ENCODE measurements at regions not wholly inside any gene's neighbourhood (a gene's known extent, or its start where the extent isn't known, plus 50 kb on each side); places are given as distances from the start of the nearest gene placed in this dataset.
"Not testable (repeated sequence)": the region's sequence is repeated elsewhere in the genome, so short reads cannot be mapped to it uniquely, and the experiment has no call there.

DNA sequence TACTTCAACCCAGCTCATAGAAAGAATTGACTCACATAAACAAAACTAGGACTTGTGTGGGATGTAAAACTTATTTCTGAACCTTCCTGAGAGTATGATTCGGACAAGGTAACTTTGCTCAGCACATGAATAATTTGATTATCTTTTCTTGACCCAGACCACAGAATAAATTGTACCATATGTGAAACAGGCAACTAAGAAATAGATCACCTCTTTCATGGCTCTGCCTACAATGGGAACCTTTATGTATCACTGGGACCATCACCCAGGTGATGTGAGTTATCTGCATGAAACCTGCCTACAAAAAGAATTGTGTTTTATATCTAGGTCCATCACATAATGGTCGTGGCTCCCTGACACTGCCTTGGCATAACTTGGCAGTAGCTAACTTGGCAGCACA is 1124.1 kb upstream of the AMELY start:
- Mint-ChIP-seq H3K27ac (no peak overlapping the region), H3K36me3 (ENCODE audit: low read depth) (no peaks in the 10 kb centered on the region), H3K4me1 (no peaks in the 10 kb centered on the region), H3K4me3 (no peak overlapping the region), H3K27me3 (no peaks in the 10 kb centered on the region), H3K9me3 (no peaks in the 10 kb centered on the region)
- peak; percentile 82 for ATAC-seq (replicated peaks)

DNA sequence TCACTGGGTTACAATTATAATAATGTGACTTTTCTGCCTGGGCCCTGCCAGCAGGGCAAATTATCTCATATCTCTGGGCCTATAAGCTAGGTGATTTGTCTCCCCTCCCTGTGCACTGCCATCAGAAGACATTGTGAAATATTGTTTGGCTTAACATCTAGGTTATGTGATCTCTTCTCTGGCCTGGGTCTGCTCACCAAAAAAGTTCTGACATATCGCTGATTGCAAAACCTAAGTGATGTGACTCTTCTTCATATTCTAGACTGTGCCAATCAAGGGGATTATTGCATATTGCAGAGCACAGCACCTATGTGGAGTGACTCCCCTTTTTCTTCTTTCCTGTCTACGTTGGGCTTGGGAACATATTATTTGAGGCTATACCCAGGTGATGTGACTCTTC is 1123.1 kb upstream of the AMELY start:
- Mint-ChIP-seq H3K27me3 (no peaks in the 10 kb centered on the region), H3K27ac (no peak overlapping the region), H3K4me3 (no peak overlapping the region), H3K4me1 (no peaks in the 10 kb centered on the region), H3K36me3 (ENCODE audit: low read depth) (no peaks in the 10 kb centered on the region), H3K9me3 (no peaks in the 10 kb centered on the region)
- ATAC-seq (replicated peaks): no peak

DNA sequence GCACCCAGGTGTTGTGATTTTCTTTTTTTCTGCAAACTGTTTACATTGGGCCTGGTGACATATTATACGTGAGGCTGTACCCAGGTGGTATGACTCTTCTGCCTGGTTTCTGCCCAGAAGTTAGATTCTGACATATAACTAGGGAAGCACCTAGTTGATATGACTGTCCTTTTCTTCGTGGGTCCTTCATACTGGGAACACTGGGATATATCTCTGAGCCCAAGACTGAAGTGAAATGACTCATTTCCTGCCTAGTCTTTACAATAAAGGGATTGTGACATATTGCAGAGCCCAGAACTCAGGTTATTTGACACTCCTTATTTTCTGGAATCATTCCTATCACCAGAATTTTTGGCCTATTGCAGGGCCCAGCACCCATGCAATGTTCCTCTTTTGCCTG is 1121.6 kb upstream of the AMELY start:
- H3K27me3 Mint-ChIP-seq: no peaks in the 10 kb centered on the region
- no peaks in the 10 kb centered on the region for H3K9me3 Mint-ChIP-seq
- H3K4me1 Mint-ChIP-seq: no peaks in the 10 kb centered on the region
- H3K27ac Mint-ChIP-seq: no peak overlapping the region
- H3K4me3 Mint-ChIP-seq: no peak overlapping the region
- peak; percentile 44 for ATAC-seq (replicated peaks)
- no peaks in the 10 kb centered on the region for H3K36me3 Mint-ChIP-seq (ENCODE audit: low read depth)

DNA sequence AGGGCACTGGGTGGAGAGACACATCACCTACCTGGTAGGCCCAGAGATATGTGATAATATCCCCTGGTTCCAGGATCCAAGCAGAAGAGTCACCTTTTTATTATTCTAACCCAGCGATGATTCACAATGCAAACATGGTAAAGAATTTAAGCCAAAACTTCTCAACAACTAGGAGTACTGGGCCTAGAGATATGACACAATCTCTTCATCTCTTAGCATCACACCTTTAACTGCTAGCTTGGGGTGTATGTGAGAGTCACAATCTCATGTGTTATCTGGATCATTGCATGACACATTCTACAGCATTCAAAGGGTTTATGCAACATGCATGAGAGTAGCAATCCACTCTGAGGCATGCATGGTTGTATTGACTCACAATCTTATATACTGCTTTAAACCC is 1109.0 kb upstream of the AMELY start:
- H3K27me3 Mint-ChIP-seq: no peaks in the 10 kb centered on the region
- no peaks in the 10 kb centered on the region for H3K36me3 Mint-ChIP-seq (ENCODE audit: low read depth)
- no peaks in the 10 kb centered on the region for H3K9me3 Mint-ChIP-seq
- no peaks in the 10 kb centered on the region for H3K4me1 Mint-ChIP-seq
- no peak for ATAC-seq (replicated peaks)
- H3K27ac Mint-ChIP-seq: no peak overlapping the region
- H3K4me3 Mint-ChIP-seq: no peak overlapping the region

DNA sequence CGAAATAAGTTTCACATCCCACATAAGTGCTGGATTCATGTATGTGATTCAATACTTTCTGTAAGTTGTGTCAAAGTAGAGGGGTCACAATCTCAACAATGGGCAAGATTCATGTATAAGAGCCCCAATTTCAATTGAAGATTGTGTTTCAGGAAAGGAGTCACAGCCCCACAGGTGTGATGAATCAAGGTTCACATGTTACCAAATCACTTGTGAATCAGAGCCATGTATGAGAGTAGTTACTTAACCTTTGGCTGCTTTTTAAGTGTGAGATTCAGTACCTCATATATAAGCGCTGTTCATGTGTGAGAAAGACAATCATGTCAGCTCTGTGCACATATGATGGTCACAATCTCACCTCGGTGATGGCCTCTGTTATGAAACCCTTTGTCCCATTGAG is 1100.0 kb upstream of the AMELY start:
- Mint-ChIP-seq H3K4me3 (no peak overlapping the region), H3K27me3 (no peaks in the 10 kb centered on the region), H3K9me3 (no peaks in the 10 kb centered on the region), H3K27ac (no peak overlapping the region), H3K36me3 (ENCODE audit: low read depth) (no peaks in the 10 kb centered on the region), H3K4me1 (no peaks in the 10 kb centered on the region)
- ATAC-seq (replicated peaks): peak; percentile 59

DNA sequence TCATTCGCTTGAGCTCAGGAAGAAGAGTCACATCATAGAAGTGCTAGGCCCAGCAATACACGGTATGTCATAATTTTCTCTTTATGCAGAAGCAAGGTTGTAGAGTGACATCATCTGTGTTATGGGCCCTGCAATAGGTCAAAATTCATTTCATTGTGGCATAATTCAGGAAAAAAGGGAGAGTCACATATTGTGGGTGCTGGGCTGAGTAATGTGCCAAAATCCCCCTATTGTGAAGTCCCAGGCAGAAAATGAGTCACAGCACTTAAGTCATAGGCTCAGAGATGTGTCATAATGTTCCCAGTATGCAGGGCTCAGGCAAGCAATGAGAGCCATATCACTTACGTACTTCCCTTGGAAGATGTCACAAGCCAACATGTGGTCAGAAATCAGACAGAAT is 1092.6 kb upstream of the AMELY start:
- ATAC-seq (replicated peaks): peak; percentile 86
- H3K9me3 Mint-ChIP-seq: no peaks in the 10 kb centered on the region
- H3K4me1 Mint-ChIP-seq: peaks cover 8% of the 10 kb centered on the region
- no peaks in the 10 kb centered on the region for H3K36me3 Mint-ChIP-seq (ENCODE audit: low read depth)
- peak overlapping the region; percentile 28 for H3K27ac Mint-ChIP-seq
- H3K4me3 Mint-ChIP-seq: no peak overlapping the region
- H3K27me3 Mint-ChIP-seq: no peaks in the 10 kb centered on the region

DNA sequence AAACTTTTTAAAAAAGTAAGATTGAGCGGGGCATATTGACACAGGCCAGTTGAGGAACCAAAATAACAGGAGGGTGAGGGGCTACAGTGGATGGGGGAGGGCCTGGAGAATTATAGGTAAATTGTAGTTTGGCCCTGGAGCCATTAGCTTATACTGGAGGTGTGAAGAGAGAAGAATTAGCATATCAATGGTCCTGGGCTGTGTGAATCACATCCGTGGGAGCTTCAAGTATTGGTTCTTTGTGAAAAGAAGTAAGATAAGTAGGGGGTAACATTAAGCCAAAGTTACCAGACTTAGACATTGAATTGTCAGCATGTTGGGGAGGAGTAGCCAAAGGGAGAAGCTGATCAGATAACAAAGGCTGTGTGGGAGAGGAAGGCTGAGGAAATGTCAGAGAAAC is 1085.2 kb upstream of the AMELY start:
- H3K4me1 Mint-ChIP-seq: no peaks in the 10 kb centered on the region

DNA sequence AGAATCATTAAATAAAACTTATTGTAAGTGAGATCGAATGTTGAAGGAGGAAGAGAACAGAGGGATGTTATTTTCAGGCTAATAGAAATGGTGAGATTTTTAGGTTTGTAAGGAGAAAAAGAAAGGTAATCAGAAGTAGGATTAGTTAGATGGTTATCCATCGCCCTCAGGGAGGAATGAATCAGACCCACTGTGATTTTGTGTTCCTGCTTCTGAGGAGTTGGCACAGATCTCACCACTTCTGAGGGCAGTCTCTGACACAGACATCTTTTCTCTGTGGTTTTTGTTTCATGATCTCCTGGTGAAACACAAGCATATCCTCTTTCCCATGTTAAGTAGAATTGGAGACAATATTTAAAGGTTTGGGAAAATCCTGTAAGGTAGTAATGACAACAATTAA is 1083.2 kb upstream of the AMELY start:
- ATAC-seq (replicated peaks); H3K4me3 Mint-ChIP-seq; H3K4me1 Mint-ChIP-seq; H3K27me3 Mint-ChIP-seq; H3K27ac Mint-ChIP-seq; H3K36me3 Mint-ChIP-seq (ENCODE audit: low read depth); H3K9me3 Mint-ChIP-seq: not testable (repeated sequence)

More for the DNA sequence above, 1085.2 kb upstream of the AMELY start:
- H3K4me3 Mint-ChIP-seq: no peak overlapping the region
- H3K27ac Mint-ChIP-seq: no peak overlapping the region
- H3K36me3 Mint-ChIP-seq (ENCODE audit: low read depth): no peaks in the 10 kb centered on the region
- H3K9me3 Mint-ChIP-seq: no peaks in the 10 kb centered on the region
- H3K27me3 Mint-ChIP-seq: no peaks in the 10 kb centered on the region
- no peak for ATAC-seq (replicated peaks)

DNA sequence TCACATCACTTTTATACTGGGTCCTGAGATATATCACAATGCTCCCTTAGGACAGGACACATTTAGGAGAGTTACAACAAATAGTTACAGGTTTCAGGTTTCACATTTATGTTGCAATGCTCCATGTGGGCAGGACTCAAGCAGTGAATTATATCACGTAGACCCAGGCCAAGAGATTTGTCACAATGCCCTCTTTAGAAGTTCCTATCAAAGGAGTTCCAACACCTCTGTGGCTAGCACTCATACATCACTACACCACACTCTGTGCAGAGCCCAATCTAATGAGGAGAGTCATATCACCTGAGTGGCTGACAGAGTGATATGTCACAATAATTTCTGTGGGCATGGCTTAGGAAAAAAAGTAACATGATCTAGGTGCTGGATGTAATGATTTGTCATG is 1068.2 kb upstream of the AMELY start:
- peak; percentile 78 for ATAC-seq (replicated peaks)
- Mint-ChIP-seq H3K4me3 (no peak overlapping the region), H3K4me1 (no peaks in the 10 kb centered on the region), H3K27me3 (no peaks in the 10 kb centered on the region), H3K27ac (no peak overlapping the region), H3K36me3 (ENCODE audit: low read depth) (no peaks in the 10 kb centered on the region), H3K9me3 (no peaks in the 10 kb centered on the region)

DNA sequence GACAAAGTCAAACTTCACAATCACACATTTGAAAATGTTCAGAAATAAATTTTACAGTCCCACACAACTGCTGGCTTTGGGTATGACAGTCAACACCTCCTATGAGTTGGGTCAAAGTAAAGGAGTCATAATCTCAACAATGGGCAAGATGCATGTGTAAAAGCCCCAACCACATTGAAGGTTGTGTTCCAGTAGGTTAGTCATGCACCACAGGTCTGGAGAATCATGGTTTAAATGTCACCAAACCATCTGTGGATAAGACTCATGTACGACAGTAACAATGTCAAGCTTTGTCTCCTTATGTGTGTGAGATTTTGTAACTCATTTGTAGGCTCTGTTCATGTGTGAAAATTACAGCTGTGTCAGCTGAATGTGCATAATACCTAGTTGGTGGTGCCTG is 1065.7 kb upstream of the AMELY start:
- H3K27me3 Mint-ChIP-seq: no peaks in the 10 kb centered on the region
- ATAC-seq (replicated peaks): peak; percentile 68
- no peak overlapping the region for H3K4me3 Mint-ChIP-seq
- H3K36me3 Mint-ChIP-seq (ENCODE audit: low read depth): no peaks in the 10 kb centered on the region
- H3K9me3 Mint-ChIP-seq: no peaks in the 10 kb centered on the region
- no peak overlapping the region for H3K27ac Mint-ChIP-seq
- H3K4me1 Mint-ChIP-seq: no peaks in the 10 kb centered on the region

DNA sequence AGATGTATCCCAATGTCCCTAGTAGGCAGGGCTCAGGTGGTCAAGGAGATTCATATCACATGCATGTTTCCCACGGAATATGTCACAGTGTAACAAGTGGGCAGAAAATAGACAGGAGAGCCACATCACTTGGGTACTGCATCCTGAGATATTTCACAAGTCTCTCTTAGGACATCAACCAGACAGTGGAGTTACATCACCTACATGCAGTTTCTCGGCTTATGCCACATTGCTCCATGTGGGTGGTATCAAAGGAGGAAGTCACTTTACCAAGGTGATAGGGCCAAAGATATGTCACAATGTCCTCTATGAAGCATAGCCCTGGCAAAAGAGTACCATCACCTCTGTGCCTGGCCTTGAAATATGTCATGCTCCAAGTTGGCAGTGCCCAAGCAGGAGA is 1056.7 kb upstream of the AMELY start:
- Mint-ChIP-seq H3K36me3 (ENCODE audit: low read depth) (no peaks in the 10 kb centered on the region), H3K4me3 (no peak overlapping the region), H3K9me3 (no peaks in the 10 kb centered on the region), H3K27ac (no peak overlapping the region), H3K27me3 (no peaks in the 10 kb centered on the region), H3K4me1 (no peaks in the 10 kb centered on the region)
- no peak for ATAC-seq (replicated peaks)

DNA sequence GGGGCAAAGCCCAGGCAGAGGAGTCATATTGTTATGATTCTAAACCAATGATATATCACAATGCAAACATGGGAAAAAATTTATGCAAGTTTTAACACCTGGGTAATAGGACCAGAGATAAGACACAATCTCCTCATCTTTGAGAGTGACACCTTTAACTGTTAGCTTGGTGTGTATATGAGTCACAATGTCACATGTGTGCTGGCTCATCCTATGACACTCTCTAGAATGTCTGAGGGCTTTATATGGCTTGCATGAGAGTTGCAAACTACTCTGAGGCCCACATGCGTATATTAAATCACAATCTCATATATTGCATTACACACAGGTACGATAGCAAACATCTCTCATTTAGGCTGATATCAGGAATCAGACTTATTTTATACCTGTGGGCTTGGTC is 1055.4 kb upstream of the AMELY start:
- ATAC-seq (replicated peaks): peak; percentile 75
- no peaks in the 10 kb centered on the region for H3K4me1 Mint-ChIP-seq

DNA sequence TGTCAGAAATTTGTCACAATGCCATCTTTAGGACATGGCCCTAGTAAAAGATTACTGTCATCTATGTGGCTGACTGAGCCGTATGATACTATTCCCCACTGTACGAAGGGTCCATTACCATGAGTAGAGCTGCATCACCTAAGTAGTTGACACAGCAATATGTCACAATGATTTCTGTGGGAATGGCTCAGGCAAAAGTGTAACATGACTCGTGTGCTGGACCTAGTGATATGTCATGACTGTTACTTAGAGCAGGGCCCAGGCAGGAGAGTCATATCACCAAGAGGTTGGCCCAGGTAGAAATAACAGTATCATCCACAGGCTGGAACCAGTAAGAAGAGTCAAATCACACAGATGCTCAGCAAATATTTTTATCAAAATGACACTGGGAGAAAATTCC is 1051.8 kb upstream of the AMELY start:
- no peaks in the 10 kb centered on the region for H3K4me1 Mint-ChIP-seq
- H3K4me3 Mint-ChIP-seq: no peak overlapping the region
- H3K27ac Mint-ChIP-seq: no peak overlapping the region
- H3K36me3 Mint-ChIP-seq (ENCODE audit: low read depth): no peaks in the 10 kb centered on the region
- peak; percentile 59 for ATAC-seq (replicated peaks)
- no peaks in the 10 kb centered on the region for H3K27me3 Mint-ChIP-seq
- no peaks in the 10 kb centered on the region for H3K9me3 Mint-ChIP-seq

More for the DNA sequence above, 1055.4 kb upstream of the AMELY start:
- Mint-ChIP-seq H3K27me3 (no peaks in the 10 kb centered on the region), H3K9me3 (no peaks in the 10 kb centered on the region), H3K4me3 (no peak overlapping the region), H3K36me3 (ENCODE audit: low read depth) (no peaks in the 10 kb centered on the region), H3K27ac (no peak overlapping the region)

DNA sequence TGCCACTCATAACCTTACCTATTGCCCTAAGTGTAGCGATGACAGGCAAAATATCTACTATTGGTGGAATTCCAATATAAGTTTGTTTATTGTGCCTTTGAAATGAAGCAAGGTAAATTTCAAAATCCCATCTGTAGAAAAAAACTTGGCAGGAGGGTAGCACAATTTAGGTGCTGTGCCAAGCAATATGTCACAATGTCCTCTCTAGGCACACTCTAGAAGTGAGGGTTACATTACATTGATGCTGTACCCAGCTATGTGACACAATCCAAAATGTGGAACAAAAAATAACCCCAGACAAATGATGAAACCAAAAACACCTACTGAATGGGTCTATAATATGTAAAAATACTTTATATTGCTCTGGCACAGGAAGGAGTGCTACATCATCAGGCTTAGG is 1050.8 kb upstream of the AMELY start:
- Mint-ChIP-seq H3K9me3 (no peaks in the 10 kb centered on the region), H3K27ac (no peak overlapping the region), H3K36me3 (ENCODE audit: low read depth) (no peaks in the 10 kb centered on the region), H3K4me3 (no peak overlapping the region), H3K27me3 (peaks cover 3% of the 10 kb centered on the region), H3K4me1 (no peaks in the 10 kb centered on the region)
- no peak for ATAC-seq (replicated peaks)

DNA sequence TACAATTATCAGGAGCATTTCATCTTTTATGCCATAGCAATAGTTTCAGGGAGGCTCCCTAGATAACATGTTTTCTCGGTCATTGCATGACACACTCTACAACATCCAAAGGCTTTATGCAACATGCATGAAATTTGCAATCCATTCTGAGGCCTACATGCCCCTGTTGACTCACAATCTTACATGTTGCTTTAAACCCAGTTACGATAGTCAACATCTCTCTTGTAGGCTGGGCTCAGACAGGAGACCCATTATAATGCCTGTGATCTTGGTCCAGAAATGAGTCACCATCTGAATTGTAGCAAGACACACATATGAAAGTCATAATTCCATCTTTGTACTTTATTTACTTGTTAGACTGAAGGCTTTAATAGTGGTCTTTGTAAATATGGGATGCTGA is 1050.3 kb upstream of the AMELY start:
- Mint-ChIP-seq H3K9me3 (no peaks in the 10 kb centered on the region), H3K27ac (no peak overlapping the region), H3K27me3 (peaks cover 4% of the 10 kb centered on the region), H3K4me3 (no peak overlapping the region), H3K4me1 (no peaks in the 10 kb centered on the region), H3K36me3 (ENCODE audit: low read depth) (no peaks in the 10 kb centered on the region)
- ATAC-seq (replicated peaks): no peak

DNA sequence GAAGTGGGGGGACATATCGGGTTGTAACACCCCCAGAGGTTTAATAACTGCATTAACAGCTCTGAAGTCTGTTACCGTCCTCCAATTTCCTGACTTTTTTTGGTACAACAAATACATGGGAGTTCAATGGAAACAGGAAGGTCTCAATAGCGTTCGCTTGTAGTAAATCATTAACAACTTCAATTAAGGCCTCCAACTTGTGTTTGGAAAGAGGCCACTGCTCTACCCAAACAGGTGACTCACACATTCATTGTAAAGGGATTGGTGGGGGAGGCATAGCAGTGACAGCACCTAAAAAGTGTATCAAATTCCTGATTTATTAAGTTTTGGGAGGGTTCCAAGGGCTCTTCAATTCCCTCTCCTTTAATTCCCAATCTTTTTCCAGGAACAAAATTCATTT is 1046.2 kb upstream of the AMELY start:
- no peak overlapping the region for H3K27ac Mint-ChIP-seq
- no peaks in the 10 kb centered on the region for H3K36me3 Mint-ChIP-seq (ENCODE audit: low read depth)
- no peaks in the 10 kb centered on the region for H3K4me1 Mint-ChIP-seq
- no peaks in the 10 kb centered on the region for H3K9me3 Mint-ChIP-seq
- H3K27me3 Mint-ChIP-seq: peaks cover 4% of the 10 kb centered on the region
- H3K4me3 Mint-ChIP-seq: no peak overlapping the region
- no peak for ATAC-seq (replicated peaks)
